ENCODE measurements at regions not wholly inside any gene's neighbourhood (a gene's known extent, or its start where the extent isn't known, plus 50 kb on each side); places are given as distances from the start of the nearest gene placed in this dataset.

DNA sequence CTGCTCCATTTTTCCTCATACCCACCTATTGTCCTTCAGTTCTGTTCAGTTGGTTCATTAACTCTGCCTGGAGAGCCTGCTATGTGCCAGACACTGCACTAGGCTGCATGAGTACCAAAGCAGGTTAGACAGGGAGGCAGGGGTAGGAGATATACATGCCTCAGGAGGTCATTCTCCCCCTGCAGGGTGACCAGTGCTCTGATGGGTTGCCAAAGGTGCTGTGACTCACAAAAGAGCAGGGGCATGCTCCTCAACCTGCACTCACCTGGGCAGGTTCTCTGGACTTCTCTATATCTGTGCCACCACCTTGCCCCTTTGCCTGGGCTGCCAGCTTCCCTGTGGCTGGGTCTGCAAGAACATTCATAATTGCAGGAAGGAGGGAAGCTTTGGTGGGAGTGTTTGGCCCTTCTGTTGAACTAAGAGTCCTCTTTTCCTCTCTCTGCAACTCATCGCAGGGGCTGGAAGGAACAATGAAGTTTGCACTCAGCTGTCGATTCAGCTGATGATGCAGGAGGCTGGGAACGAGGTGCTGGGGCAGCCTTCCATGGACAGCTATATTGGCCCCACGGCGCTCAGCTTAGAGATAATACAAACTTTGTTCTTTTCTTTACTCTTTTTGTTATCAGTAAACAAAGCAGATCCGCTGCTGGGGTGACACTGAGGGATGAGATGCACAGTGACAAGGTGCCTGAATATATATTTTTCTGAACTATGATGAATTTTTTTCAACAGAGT is 356.4 kb upstream of the PLXNA2 start:
- TF ChIP-seq, protein P1, sequence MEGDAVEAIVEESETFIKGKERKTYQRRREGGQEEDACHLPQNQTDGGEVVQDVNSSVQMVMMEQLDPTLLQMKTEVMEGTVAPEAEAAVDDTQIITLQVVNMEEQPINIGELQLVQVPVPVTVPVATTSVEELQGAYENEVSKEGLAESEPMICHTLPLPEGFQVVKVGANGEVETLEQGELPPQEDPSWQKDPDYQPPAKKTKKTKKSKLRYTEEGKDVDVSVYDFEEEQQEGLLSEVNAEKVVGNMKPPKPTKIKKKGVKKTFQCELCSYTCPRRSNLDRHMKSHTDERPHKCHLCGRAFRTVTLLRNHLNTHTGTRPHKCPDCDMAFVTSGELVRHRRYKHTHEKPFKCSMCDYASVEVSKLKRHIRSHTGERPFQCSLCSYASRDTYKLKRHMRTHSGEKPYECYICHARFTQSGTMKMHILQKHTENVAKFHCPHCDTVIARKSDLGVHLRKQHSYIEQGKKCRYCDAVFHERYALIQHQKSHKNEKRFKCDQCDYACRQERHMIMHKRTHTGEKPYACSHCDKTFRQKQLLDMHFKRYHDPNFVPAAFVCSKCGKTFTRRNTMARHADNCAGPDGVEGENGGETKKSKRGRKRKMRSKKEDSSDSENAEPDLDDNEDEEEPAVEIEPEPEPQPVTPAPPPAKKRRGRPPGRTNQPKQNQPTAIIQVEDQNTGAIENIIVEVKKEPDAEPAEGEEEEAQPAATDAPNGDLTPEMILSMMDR (IDR thresholded peaks at IDR 0.05), result no peak
- TF ChIP-seq ZFX (IDR thresholded peaks at IDR 0.05; ENCODE audit: borderline replicate concordance), result no peak
